HFF-Myc (cell line): ENCODE measurements at regions not wholly inside any gene's neighbourhood (a gene's known extent, or its start where the extent isn't known, plus 50 kb on each side); places are given as distances from the start of the nearest gene placed in this dataset.

Experiments used
- DNase-seq: peaks from one replicate; pipeline ENCODE4 v3.0.0-alpha.2; 2011; ENCODE audit warnings: low read depth; ENCODE audit errors: extremely low read depth
- H3K4me3 ChIP-seq: replicated peaks from 2 replicates; pipeline ENCODE4 v1.5.1; 2011; ENCODE audit warnings: low read depth, mild to moderate bottlenecking, control low read depth, low read length
- CTCF ChIP-seq: IDR thresholded peaks from 2 replicates; pipeline ENCODE4 v1.5.1; 2012; ENCODE audit warnings: mild to moderate bottlenecking, low read depth, low read length, control low read depth; ENCODE audit errors: missing control alignments

- TF ChIP-seq CTCF: no peak
- no peak for DNase-seq
- H3K4me3 ChIP-seq: no peak overlapping the region
These were observed 118.9 kb upstream of the NT5C1B start for GRCh38 chr2:18708203-18708715.

- no peak for TF ChIP-seq CTCF
- DNase-seq: no peak
- no peak overlapping the region for H3K4me3 ChIP-seq
These were observed 116.6 kb upstream of the NT5C1B start for GRCh38 chr2:18706001-18706400.

- H3K4me3 ChIP-seq: no peak overlapping the region
- no peak for DNase-seq
- TF ChIP-seq CTCF: no peak
These were observed 114.9 kb upstream of the NT5C1B start for GRCh38 chr2:18704276-18704675.

- H3K4me3 ChIP-seq: no peak overlapping the region
- DNase-seq: no peak
- TF ChIP-seq CTCF: no peak
These were observed 114.2 kb upstream of the NT5C1B start for GRCh38 chr2:18703555-18703954.

- TF ChIP-seq CTCF: no peak
- no peak overlapping the region for H3K4me3 ChIP-seq
- DNase-seq: no peak
These were observed 112.6 kb upstream of the NT5C1B start for GRCh38 chr2:18701981-18702380.

- H3K4me3 ChIP-seq: no peak overlapping the region
- DNase-seq: no peak
- no peak for TF ChIP-seq CTCF
These were observed 112.2 kb upstream of the NT5C1B start for GRCh38 chr2:18701546-18701945.

- peak; percentile 48 for TF ChIP-seq CTCF
- no peak for DNase-seq
- H3K4me3 ChIP-seq: no peak overlapping the region
These were observed 101.0 kb upstream of the NT5C1B start for GRCh38 chr2:18690342-18690741.
